GM18519 (cell line): ENCODE measurements at regions not wholly inside any gene's neighbourhood (a gene's known extent, or its start where the extent isn't known, plus 50 kb on each side); places are given as distances from the start of the nearest gene placed in this dataset.

Experiments
- ATAC-seq: cut with Tn5 transposase; IDR thresholded peaks from one replicate; pipeline ENCODE4 v1.9.1; 2021; ENCODE audit warnings: mild to moderate bottlenecking, moderate library complexity; ENCODE audit not compliant: unreplicated experiment, low FRiP score

GRCh38 chr2:221186873-221187272, 385.2 kb downstream of the EPHA4 start:
- no peak for ATAC-seq

GRCh38 chr2:221189431-221190067, 382.6 kb downstream of the EPHA4 start:
- no peak for ATAC-seq

- ATAC-seq, result no peak
Observed at GRCh38 chr2:221195829-221196228, 376.3 kb downstream of the EPHA4 start.

GRCh38 chr2:221197225-221197856, 374.8 kb downstream of the EPHA4 start:
- ATAC-seq, result no peak

- ATAC-seq, result no peak
Observed at GRCh38 chr2:221198309-221198708, 373.8 kb downstream of the EPHA4 start.

- no peak for ATAC-seq
Observed at GRCh38 chr2:221200184-221200839, 371.8 kb downstream of the EPHA4 start.

- ATAC-seq, result no peak
Observed at GRCh38 chr2:221202431-221202830, 369.7 kb downstream of the EPHA4 start.

- ATAC-seq, result peak; percentile 84
Observed at GRCh38 chr2:221203125-221203524, 369.0 kb downstream of the EPHA4 start.

GRCh38 chr2:221203856-221204255, 368.2 kb downstream of the EPHA4 start:
- no peak for ATAC-seq

- ATAC-seq, result no peak
Observed at GRCh38 chr2:221204699-221205098, 367.4 kb downstream of the EPHA4 start.

GRCh38 chr2:221205103-221205673, 366.9 kb downstream of the EPHA4 start:
- ATAC-seq, result no peak

- ATAC-seq, result no peak
Observed at GRCh38 chr2:221210686-221211085, 361.4 kb downstream of the EPHA4 start.

GRCh38 chr2:221211653-221212052, 360.5 kb downstream of the EPHA4 start:
- no peak for ATAC-seq

GRCh38 chr2:221212105-221212504, 360.0 kb downstream of the EPHA4 start:
- ATAC-seq, result no peak

GRCh38 chr2:221215487-221215886, 356.6 kb downstream of the EPHA4 start:
- no peak for ATAC-seq

- ATAC-seq, result no peak
Observed at GRCh38 chr2:221216636-221217035, 355.5 kb downstream of the EPHA4 start.

- no peak for ATAC-seq
Observed at GRCh38 chr2:221225752-221226151, 346.4 kb downstream of the EPHA4 start.

- no peak for ATAC-seq
Observed at GRCh38 chr2:221228214-221228769, 343.8 kb downstream of the EPHA4 start.

- ATAC-seq, result no peak
Observed at GRCh38 chr2:221229099-221229498, 343.0 kb downstream of the EPHA4 start.

GRCh38 chr2:221231511-221231910, 340.6 kb downstream of the EPHA4 start:
- ATAC-seq, result no peak

GRCh38 chr2:221235941-221236340, 336.2 kb downstream of the EPHA4 start:
- no peak for ATAC-seq
